NT2/D1 (cell line): ENCODE measurements at regions not wholly inside any gene's neighbourhood (a gene's known extent, or its start where the extent isn't known, plus 50 kb on each side); places are given as distances from the start of the nearest gene placed in this dataset.

Experiments
- DNase-seq: peaks from one replicate; pipeline ENCODE4 v3.0.0-alpha.2; 2011; ENCODE audit warnings: low read depth, low spot score
- H3K27me3 ChIP-seq: 2 replicates; pipeline ENCODE4 v1.6.0; 2011; ENCODE audit warnings: mild to moderate bottlenecking; ENCODE audit not compliant: insufficient read length, insufficient read depth
- H3K36me3 ChIP-seq: 2 replicates; pipeline ENCODE4 v1.6.1; 2011; ENCODE audit warnings: mild to moderate bottlenecking, low read length, mixed read lengths; ENCODE audit not compliant: insufficient read depth, insufficient read length
- H3K4me1 ChIP-seq: 2 replicates; pipeline ENCODE4 v1.5.1; 2011; ENCODE audit not compliant: insufficient read depth, insufficient read length
- H3K4me3 ChIP-seq: 2 replicates; pipeline ENCODE4 v1.5.1; 2011; ENCODE audit warnings: low read depth; ENCODE audit not compliant: insufficient read length
- H3K9ac ChIP-seq: 2 replicates; pipeline ENCODE4 v1.6.0; 2011; ENCODE audit warnings: low read depth; ENCODE audit not compliant: insufficient read length
- H3K9me3 ChIP-seq: 2 replicates; pipeline ENCODE4 v1.5.1; 2011; ENCODE audit warnings: mild to moderate bottlenecking, low read length; ENCODE audit not compliant: insufficient read depth
- SUZ12 ChIP-seq: IDR thresholded peaks from 2 replicates; pipeline ENCODE4 v1.6.1; 2011; ENCODE audit not compliant: insufficient read length, insufficient read depth; ENCODE audit errors: extremely low read depth
- YY1 ChIP-seq: IDR thresholded peaks from 2 replicates; pipeline ENCODE4 v1.6.1; 2011; ENCODE audit not compliant: insufficient read length, insufficient read depth
- ZNF274 ChIP-seq: IDR thresholded peaks from 2 replicates; pipeline ENCODE4 v1.6.1; 2011; ENCODE audit warnings: mild to moderate bottlenecking, low read depth, low read length

GRCh38 chr5:38731461-38731860, 114.4 kb upstream of the OSMR start:
- Histone ChIP-seq H3K4me3 (no peak overlapping the region), H3K27me3 (no peaks in the 10 kb centered on the region)

DNA sequence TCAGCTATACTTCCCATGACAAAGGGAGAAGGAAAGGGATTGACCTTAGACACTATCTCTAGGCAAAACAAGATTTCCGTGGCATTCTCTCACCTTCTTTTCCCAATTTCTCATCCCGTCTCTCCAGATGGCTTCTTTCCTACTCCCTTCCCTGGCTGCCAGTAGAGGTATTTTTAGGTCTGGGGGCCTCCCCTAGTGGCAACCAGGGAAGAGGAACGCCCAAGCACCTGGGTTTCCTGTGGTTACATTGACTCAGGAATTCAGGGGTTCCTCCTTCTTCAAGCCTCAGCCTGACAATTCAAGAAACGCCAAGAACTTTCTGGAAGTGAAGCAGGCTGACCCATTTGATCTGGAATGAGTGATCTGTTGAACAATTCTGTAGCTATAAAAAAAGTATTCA, 111.5 kb upstream of the OSMR start:
- H3K27me3 ChIP-seq = no peaks in the 10 kb centered on the region
- TF ChIP-seq SUZ12 (no peak), ZNF274 (no peak)
- no peak overlapping the region for H3K9ac ChIP-seq
- no peak overlapping the region for H3K4me3 ChIP-seq
- no peak for DNase-seq
- H3K36me3 ChIP-seq = no peaks in the 10 kb centered on the region
- no peaks in the 10 kb centered on the region for H3K9me3 ChIP-seq
- H3K4me1 ChIP-seq = no peaks in the 10 kb centered on the region

More at GRCh38 chr5:38731461-38731860, 114.4 kb upstream of the OSMR start:
- no peaks in the 10 kb centered on the region for H3K9me3 ChIP-seq
- DNase-seq = no peak
- no peak overlapping the region for H3K9ac ChIP-seq
- H3K4me1 ChIP-seq = no peaks in the 10 kb centered on the region
- TF ChIP-seq SUZ12 = no peak
- no peaks in the 10 kb centered on the region for H3K36me3 ChIP-seq

- H3K27me3 ChIP-seq = no peaks in the 10 kb centered on the region
- H3K9ac ChIP-seq = no peak overlapping the region
- DNase-seq = no peak
- no peaks in the 10 kb centered on the region for H3K36me3 ChIP-seq
- H3K4me3 ChIP-seq = no peak overlapping the region
- no peaks in the 10 kb centered on the region for H3K4me1 ChIP-seq
- H3K9me3 ChIP-seq = no peaks in the 10 kb centered on the region
- TF ChIP-seq ZNF274 = no peak
- TF ChIP-seq SUZ12 = no peak
- no peak for TF ChIP-seq YY1
These were observed 109.7 kb upstream of the OSMR start for GRCh38 chr5:38736089-38736488.

- DNase-seq = no peak
- H3K36me3 ChIP-seq = no peaks in the 10 kb centered on the region
- no peaks in the 10 kb centered on the region for H3K27me3 ChIP-seq
- TF ChIP-seq ZNF274 (no peak), YY1 (no peak), SUZ12 (no peak)
- no peaks in the 10 kb centered on the region for H3K4me1 ChIP-seq
- no peak overlapping the region for H3K9ac ChIP-seq
- no peak overlapping the region for H3K4me3 ChIP-seq
- no peaks in the 10 kb centered on the region for H3K9me3 ChIP-seq
These were observed 107.8 kb upstream of the OSMR start for GRCh38 chr5:38737976-38738375.

DNA sequence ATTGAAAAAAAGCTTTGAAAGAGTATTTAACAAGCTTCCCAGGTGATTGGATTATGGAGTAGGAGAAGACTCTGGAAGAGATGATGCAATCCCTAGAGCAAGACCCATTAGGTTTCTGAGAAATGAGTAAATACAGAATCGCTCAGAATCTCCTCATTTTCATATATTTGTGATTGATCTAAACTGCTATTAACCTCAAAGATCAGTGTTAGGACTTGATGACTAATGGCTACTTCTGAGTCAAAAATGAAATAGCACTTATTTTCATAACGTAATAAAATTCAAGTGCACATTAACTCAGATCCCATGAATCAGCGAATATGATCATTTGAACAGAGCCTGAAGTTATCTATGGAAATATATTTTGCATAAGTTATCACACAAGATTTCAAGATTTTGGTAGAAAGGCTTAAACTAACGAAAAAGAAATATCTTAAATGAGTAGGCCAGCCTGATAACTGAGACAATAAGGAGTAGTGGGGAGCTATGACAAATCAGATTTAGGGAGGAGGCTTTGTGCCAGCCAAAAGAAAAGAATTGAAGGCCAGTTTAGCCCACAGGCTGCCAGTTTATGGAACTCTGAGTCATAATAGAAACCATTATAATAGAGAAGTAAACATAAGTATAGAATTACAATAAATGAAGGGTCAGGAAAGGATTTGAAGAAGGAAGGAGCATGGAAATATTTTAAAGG, 106.7 kb upstream of the OSMR start:
- TF ChIP-seq SUZ12 (no peak), YY1 (no peak), ZNF274 (no peak)
- H3K9ac ChIP-seq = no peak overlapping the region
- no peak for DNase-seq

GRCh38 chr5:38739705-38740045, 106.1 kb upstream of the OSMR start:
- H3K4me3 ChIP-seq = no peak overlapping the region
- no peaks in the 10 kb centered on the region for H3K9me3 ChIP-seq
- no peaks in the 10 kb centered on the region for H3K27me3 ChIP-seq
- no peaks in the 10 kb centered on the region for H3K4me1 ChIP-seq
- H3K9ac ChIP-seq = no peak overlapping the region
- no peak for DNase-seq
- no peaks in the 10 kb centered on the region for H3K36me3 ChIP-seq
- TF ChIP-seq YY1 = no peak
- TF ChIP-seq SUZ12 = no peak
- TF ChIP-seq ZNF274 = no peak

More for the DNA sequence above, 106.7 kb upstream of the OSMR start:
- no peaks in the 10 kb centered on the region for H3K9me3 ChIP-seq
- H3K27me3 ChIP-seq = no peaks in the 10 kb centered on the region
- H3K4me1 ChIP-seq = no peaks in the 10 kb centered on the region
- H3K36me3 ChIP-seq = no peaks in the 10 kb centered on the region
- no peak overlapping the region for H3K4me3 ChIP-seq

GRCh38 chr5:38742821-38743220, 103.0 kb upstream of the OSMR start:
- TF ChIP-seq SUZ12 = no peak
- no peak for TF ChIP-seq ZNF274
- no peak for TF ChIP-seq YY1
- no peaks in the 10 kb centered on the region for H3K4me1 ChIP-seq
- DNase-seq = no peak
- no peak overlapping the region for H3K4me3 ChIP-seq
- no peak overlapping the region for H3K9ac ChIP-seq
- no peaks in the 10 kb centered on the region for H3K27me3 ChIP-seq
- no peaks in the 10 kb centered on the region for H3K9me3 ChIP-seq
- no peaks in the 10 kb centered on the region for H3K36me3 ChIP-seq
